ENCODE measurements at regions not wholly inside any gene's neighbourhood (a gene's known extent, or its start where the extent isn't known, plus 50 kb on each side); places are given as distances from the start of the nearest gene placed in this dataset.

DNA sequence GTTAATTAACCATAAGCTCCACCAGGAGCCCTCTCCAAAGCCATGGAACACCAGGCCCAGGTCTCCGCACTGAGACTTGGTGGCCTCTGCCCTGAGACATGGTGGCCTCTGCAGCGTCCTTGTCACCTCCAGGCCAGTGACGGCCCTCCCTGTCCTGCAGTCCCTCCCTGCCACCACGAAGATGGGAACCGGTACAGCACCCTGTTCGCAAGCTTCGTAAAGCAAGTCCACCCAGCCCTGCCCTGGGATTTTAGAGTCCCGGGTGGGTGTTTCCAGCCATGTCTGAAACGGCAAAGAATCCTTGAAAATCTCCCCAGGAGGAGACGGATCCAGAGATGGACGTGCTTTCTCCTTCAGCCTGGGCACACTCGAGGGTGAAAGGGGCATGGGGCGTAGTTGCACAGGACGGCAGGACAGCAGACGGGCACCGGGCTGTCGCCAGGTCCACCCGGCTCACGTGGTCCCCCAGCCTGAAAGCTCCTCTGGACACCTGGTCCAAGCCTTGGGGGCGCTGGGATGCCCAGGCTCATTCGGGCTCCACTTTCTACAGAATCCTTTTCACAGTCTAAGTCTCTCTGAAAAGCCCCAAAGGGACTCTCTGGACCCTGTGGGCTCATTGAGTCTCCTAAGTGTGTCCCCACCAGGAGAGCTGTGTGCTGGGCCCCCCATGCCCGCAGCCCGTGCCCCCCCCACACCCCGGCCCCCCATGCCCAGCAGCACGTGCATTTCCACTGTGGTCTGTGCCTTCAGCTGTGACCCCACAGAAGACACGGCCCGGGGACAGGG, 456.2 kb downstream of the BRD1 start:
- TF ChIP-seq, protein P1, sequence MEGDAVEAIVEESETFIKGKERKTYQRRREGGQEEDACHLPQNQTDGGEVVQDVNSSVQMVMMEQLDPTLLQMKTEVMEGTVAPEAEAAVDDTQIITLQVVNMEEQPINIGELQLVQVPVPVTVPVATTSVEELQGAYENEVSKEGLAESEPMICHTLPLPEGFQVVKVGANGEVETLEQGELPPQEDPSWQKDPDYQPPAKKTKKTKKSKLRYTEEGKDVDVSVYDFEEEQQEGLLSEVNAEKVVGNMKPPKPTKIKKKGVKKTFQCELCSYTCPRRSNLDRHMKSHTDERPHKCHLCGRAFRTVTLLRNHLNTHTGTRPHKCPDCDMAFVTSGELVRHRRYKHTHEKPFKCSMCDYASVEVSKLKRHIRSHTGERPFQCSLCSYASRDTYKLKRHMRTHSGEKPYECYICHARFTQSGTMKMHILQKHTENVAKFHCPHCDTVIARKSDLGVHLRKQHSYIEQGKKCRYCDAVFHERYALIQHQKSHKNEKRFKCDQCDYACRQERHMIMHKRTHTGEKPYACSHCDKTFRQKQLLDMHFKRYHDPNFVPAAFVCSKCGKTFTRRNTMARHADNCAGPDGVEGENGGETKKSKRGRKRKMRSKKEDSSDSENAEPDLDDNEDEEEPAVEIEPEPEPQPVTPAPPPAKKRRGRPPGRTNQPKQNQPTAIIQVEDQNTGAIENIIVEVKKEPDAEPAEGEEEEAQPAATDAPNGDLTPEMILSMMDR (IDR thresholded peaks at IDR 0.05), result no peak
- no peak for ATAC-seq (ENCODE audit: low FRiP score)
- DNase-seq (ENCODE audit: low spot score), result no peak

DNA sequence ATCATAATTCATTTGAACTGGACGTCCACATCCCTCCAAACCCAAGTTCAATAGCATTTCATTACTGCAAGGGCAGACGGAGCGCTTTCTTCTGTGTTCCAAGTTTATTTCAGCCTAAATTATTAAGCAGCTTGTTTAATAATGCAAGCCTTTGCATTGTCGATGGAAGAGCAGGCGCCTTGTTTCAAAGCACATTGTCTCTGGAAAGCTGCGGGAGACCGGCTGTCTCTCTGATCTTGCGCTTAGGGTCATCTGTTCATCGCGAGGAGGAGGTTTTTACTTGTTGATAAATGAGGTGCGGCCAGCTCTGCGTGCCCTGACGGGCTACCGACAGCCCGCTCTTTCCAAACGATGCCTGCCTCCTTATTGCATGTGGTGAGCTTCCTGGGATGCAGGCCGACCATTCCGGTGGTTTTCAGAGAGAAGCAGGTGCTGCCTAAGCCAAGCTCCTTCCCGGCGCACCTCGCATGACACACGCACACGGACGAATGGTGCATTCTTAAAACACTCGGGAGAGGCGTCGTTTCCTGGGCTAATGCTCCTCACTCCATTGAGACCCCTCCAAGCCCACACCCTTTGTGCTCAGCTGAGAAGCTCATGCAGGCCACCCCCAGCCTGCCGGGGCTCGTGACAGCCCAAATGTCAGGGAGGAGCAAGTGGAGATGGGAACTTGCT, 456.9 kb downstream of the BRD1 start:
- TF ChIP-seq, protein P1 (IDR thresholded peaks at IDR 0.05), result no peak
- no peak for DNase-seq (ENCODE audit: low spot score)
- no peak for ATAC-seq (ENCODE audit: low FRiP score)

DNA sequence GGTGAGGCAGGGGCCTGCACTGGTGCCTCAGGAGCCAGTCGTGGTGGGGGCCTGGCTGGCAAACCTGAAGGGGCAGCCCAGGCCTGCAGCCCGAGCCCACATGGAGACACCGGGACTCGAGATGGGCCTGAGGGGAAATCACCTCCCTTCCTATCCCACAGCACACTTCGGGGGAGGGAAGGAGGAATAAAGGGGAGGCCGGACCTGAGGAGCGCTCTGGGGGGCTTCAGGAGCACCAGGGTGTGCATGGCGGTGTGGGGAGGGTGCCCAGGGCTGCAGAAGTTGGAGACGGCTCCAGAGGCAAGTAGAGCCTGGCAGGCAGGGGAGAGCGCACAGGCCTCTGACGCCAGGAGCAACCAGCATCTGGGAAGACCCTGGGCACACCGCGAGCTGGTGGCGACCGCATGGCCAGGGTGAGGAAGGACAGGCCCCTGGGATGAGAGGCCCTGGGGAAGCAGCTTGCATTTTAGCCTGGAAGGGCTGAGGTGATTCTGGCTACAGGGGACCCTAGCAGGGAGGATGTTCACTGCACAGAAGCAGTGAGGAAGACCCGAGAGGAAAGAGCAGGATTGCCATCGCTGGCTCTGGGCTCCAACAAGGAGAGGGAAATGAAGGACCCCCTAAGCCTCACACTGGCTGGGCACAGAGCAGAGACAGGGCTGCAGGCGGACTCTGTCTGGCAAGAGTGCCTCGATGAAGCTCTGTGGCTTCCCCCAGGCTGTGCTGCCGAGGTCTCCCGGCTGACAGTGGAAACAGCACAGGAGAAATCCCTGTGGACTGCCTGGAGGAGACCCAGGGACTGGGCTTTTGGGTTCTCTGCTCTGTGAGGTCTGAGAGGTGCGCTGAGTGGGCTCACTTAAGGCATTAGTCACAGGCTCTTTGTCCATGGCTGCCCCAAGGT, 457.7 kb downstream of the BRD1 start:
- ATAC-seq (ENCODE audit: low FRiP score) (no peak), DNase-seq (ENCODE audit: low spot score) (no peak)
- TF ChIP-seq, protein P1 (IDR thresholded peaks at IDR 0.05), result no peak

DNA sequence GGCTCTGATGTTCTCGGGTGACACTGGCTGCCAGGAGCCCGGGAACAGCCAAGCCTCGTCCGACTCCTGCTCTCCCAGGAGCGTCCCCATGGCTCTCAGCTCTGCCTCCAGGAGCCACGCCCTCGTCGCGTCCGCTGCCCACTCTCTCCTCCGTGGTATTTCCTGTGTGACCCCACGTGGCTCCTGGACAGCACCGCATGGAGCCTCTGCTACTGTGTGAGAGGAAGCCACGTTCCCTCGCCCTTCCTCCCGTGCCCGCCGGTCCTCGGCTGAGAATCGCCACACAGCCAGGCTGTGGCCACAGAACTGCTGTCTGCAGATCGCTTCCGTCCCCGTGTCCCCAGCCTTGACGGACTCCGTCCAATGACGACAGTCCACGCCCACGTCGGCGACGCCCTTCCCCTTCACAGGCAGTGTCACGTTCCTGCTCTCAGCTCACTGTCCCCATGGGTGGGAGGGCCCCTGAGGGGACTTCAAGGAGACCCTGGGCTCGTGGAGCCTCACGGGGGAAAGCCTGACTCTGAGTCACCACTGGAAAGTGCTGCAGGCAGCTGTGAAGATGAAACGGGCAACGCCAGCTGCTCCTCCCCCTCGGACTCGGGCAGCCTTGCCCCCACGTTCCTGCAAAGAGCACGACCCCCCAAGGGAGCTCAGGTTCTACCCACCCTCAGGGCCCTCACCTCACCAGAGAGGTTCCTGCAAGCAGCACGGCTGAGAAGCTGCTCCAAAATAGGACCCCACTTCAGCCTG, 458.5 kb downstream of the BRD1 start:
- ATAC-seq (ENCODE audit: low FRiP score) (no peak), DNase-seq (ENCODE audit: low spot score) (no peak)
- TF ChIP-seq, protein P1 (IDR thresholded peaks at IDR 0.05), result no peak

DNA sequence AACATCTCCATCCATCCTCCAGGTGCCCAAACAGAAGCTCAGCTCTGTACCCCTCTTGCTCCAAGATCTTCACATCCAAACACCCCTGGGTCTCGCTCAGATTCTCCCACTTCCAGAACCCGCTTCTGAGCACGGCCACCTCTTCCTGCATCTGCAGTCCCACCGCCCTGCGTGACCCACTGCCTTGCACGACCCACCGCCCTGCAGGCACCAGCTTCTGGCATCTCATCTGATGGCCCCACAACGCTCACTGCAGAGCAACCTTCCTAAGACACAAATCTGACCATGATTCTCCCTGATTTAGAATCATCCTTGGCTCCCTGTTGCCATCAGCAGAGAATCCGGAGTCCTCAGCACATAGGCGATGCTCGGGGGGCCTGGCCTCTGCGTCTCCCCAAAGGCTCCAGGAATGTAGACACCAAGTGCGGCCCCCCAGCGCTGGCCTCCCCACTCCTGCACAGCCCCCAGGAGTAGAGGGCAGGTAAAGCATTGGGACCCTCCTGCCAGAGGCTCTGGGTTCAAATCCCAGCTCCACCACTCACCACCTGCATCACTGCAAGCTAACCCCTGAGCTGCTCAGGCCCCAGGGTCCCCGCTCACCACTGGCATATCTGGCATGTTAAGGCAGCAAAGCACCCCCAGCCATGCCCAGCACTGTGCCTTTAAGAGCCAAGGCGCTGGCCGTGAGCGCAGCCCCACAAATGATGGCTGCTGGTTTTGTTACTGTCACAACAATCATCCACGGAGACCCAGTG, 459.3 kb downstream of the BRD1 start:
- DNase-seq (ENCODE audit: low spot score), result no peak
- no peak for ATAC-seq (ENCODE audit: low FRiP score)

More for the DNA sequence above, 459.3 kb downstream of the BRD1 start:
- TF ChIP-seq, protein P1 (IDR thresholded peaks at IDR 0.05), result no peak

Data from omental fat pad (tissue), 3 donors.